ENCODE measurements at regions not wholly inside any gene's neighbourhood (a gene's known extent, or its start where the extent isn't known, plus 50 kb on each side); places are given as distances from the start of the nearest gene placed in this dataset.

DNA sequence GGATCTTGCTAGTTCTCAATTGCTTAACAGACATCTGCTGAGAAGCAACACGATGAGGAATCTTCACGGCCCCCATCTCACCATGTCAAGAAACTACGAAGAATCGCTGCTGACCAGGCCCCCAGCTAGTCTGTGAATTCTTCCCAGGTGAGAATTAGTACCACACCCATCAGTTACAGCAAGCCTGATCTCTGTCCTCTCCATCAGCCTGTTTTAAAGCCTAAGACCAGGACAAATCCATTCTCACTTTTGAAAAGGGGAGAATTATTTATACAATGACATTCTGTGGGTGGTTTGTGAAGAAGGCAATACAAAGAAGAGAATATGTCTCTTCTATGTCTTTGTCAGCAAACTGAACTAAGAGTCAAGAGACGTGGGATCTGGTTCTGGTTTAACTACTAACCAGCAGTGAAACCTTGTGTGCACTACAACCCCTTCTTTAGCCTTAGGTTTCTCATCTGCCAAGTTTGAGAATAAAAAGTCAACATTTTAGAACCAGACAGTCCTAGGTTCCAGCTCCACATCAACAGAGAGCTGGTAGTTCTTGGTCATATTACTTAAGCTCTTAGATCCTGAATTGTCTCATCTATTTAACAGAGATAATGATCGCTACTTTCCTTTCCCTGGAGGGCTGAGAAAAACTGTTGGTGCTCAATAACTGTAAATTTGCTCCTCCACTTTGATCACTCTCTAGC lies 160.4 kb upstream of the RORA start:
- intact Hi-C loops (cut with DNase I), result loop anchor here in 1 of 10 donors (10.0 kb wide), 1 partner anchor 65 kb away; no protein-coding TSS in a partner anchor
- no peaks in the 10 kb centered on the region for H3K36me3 ChIP-seq
- TF ChIP-seq, protein P1, sequence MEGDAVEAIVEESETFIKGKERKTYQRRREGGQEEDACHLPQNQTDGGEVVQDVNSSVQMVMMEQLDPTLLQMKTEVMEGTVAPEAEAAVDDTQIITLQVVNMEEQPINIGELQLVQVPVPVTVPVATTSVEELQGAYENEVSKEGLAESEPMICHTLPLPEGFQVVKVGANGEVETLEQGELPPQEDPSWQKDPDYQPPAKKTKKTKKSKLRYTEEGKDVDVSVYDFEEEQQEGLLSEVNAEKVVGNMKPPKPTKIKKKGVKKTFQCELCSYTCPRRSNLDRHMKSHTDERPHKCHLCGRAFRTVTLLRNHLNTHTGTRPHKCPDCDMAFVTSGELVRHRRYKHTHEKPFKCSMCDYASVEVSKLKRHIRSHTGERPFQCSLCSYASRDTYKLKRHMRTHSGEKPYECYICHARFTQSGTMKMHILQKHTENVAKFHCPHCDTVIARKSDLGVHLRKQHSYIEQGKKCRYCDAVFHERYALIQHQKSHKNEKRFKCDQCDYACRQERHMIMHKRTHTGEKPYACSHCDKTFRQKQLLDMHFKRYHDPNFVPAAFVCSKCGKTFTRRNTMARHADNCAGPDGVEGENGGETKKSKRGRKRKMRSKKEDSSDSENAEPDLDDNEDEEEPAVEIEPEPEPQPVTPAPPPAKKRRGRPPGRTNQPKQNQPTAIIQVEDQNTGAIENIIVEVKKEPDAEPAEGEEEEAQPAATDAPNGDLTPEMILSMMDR (IDR thresholded peaks at IDR 0.05), result no peak
- DNase-seq, result no peak
- ATAC-seq, result no peak
- WGBS, 2 donors, result 80 to 88% methylated on average over 6 of the region's 6 CpGs
- H3K27ac ChIP-seq, result no peak overlapping the region
- H3K9me3 ChIP-seq, result peaks cover 0 to 5% (median 0%) of the 10 kb centered on the region in 11 donors
- H3K27me3 ChIP-seq, result peaks cover 0 to 6% (median 0%) of the 10 kb centered on the region in 7 donors
- peaks cover 0 to 9% (median 0%) of the 10 kb centered on the region in 9 donors for H3K4me1 ChIP-seq
- H3K4me3 ChIP-seq, result no peak overlapping the region

DNA sequence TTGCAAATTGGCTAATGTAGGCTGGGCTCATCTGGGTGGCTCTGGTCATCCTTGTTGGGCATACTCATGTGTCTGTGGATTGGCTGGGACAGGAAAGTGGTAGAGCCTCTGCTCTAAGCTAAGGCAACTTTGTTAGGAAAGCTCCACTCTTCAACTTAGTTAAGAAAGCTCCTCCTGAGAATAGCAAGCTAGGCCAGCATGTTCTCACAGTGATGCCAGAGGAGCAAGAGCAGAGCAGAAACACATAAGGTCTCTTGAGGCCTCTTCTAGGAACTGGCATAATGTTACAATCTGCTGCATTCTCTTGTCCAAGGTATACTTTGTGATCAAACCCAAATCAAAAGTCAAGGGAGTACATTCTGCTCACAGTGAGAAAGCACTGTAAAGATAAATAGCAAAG lies 158.6 kb upstream of the RORA start:
- intact Hi-C loops (cut with DNase I), result no loop called here
- TF ChIP-seq, protein P1 (IDR thresholded peaks at IDR 0.05), result no peak
- Histone ChIP-seq H3K4me3 (no peak overlapping the region), H3K27me3 (peaks cover 0 to 6% (median 0%) of the 10 kb centered on the region in 7 donors), H3K4me1 (no peaks in the 10 kb centered on the region), H3K9me3 (peaks cover 0 to 5% (median 0%) of the 10 kb centered on the region in 11 donors), H3K36me3 (no peaks in the 10 kb centered on the region), H3K27ac (no peak overlapping the region)
- ATAC-seq (no peak), DNase-seq (no peak)

DNA sequence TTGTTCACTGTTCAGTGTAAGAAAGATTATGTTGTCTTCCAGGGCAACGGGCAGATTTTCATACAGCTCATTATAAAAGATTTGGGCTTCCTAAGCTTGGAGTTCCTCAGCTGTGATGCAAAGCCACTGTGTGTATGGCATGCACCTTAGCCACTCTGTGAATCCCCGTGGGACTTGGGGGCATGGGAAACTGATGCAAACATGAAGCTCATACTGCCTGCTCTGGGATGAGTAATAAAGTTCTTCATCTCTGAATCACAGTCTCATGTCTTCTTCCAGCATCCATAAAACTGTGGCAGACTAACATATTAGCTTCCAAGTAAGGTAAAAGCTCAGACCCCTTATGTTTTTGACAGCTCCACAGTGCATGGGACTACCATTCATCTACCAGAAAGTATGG lies 154.3 kb upstream of the RORA start:
- peaks cover 0 to 9% (median 0%) of the 10 kb centered on the region in 7 donors for H3K27me3 ChIP-seq
- H3K4me3 ChIP-seq, result no peak overlapping the region
- DNase-seq (no peak), ATAC-seq (no peak)
- H3K36me3 ChIP-seq, result no peaks in the 10 kb centered on the region
- H3K9me3 ChIP-seq, result peaks cover 0 to 5% (median 0%) of the 10 kb centered on the region in 11 donors
- TF ChIP-seq, protein P1 (IDR thresholded peaks at IDR 0.05), result no peak
- H3K27ac ChIP-seq, result no peak overlapping the region
- intact Hi-C loops (cut with DNase I), result no loop called here
- H3K4me1 ChIP-seq, result no peaks in the 10 kb centered on the region
- WGBS, 2 donors, result 78 to 85% methylated on average over 2 of the region's 2 CpGs

DNA sequence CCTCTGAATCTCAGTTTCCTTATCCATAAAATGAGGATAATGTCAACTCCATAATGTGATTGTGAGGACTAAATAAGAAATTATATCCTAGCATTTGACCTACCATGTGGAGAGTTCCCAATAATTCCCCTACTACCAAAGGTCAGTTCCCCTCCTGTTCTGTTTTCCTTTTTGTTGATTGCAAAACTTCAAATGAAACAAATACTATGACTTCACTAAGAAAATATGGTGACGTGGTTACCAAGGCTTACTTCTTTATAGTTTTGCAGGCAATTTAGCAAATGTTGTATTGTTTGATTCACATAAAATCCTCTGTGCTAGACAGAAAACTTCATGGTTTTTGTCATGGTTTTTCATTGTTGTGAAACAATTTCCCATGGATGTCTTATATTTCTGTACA lies 153.8 kb upstream of the RORA start:
- Histone ChIP-seq H3K27me3 (peaks cover 0 to 9% (median 0%) of the 10 kb centered on the region in 7 donors), H3K27ac (no peak overlapping the region), H3K4me1 (no peaks in the 10 kb centered on the region), H3K9me3 (peaks cover 0 to 5% (median 0%) of the 10 kb centered on the region in 11 donors), H3K4me3 (no peak overlapping the region), H3K36me3 (no peaks in the 10 kb centered on the region)
- no peak for ATAC-seq
- WGBS, 2 donors, result 73 to 74% methylated on average over 1 of the region's 1 CpG
- no peak for DNase-seq
- intact Hi-C loops (cut with DNase I), result no loop called here
- TF ChIP-seq, protein P1 (IDR thresholded peaks at IDR 0.05), result no peak

Data from heart right ventricle (tissue), 16 donors.